Nucleus accumbens (tissue), 56 donors: ENCODE measurements at regions not wholly inside any gene's neighbourhood (a gene's known extent, or its start where the extent isn't known, plus 50 kb on each side); places are given as distances from the start of the nearest gene placed in this dataset.

Experiments
- DNase-seq, 56 donors: peaks; one replicate each; lab custom pipeline; 2025; lab: John Stamatoyannopoulos, UW

GRCh38 chr2:128867311-128867710 lies 548.6 kb upstream of the HS6ST1 start:
- no peak for DNase-seq

- DNase-seq, result peak in 19 of 56 donors; percentile 8 to 67 (median 23)
Measured at GRCh38 chr2:128867936-128868636, 549.4 kb upstream of the HS6ST1 start.

- DNase-seq, result no peak
Measured at GRCh38 chr2:128868686-128869551, 550.3 kb upstream of the HS6ST1 start.

GRCh38 chr2:128874608-128875007 lies 555.9 kb upstream of the HS6ST1 start:
- no peak for DNase-seq

- DNase-seq, result no peak
Measured at GRCh38 chr2:128876986-128877983, 558.6 kb upstream of the HS6ST1 start.

- no peak for DNase-seq
Measured at GRCh38 chr2:128879161-128879560, 560.5 kb upstream of the HS6ST1 start.

GRCh38 chr2:128894896-128895295 lies 576.2 kb upstream of the HS6ST1 start:
- no peak for DNase-seq

GRCh38 chr2:128901572-128902391 lies 583.1 kb upstream of the HS6ST1 start:
- no peak for DNase-seq

GRCh38 chr2:128903637-128904036 lies 585.0 kb upstream of the HS6ST1 start:
- DNase-seq, result no peak

- no peak for DNase-seq
Measured at GRCh38 chr2:128911276-128911675, 592.6 kb upstream of the HS6ST1 start.

- no peak for DNase-seq
Measured at GRCh38 chr2:128914320-128914719, 595.7 kb upstream of the HS6ST1 start.

GRCh38 chr2:128921751-128922150 lies 603.1 kb upstream of the HS6ST1 start:
- no peak for DNase-seq

- no peak for DNase-seq
Measured at GRCh38 chr2:128922154-128922553, 603.5 kb upstream of the HS6ST1 start.

- DNase-seq, result no peak
Measured at GRCh38 chr2:128925631-128926030, 607.0 kb upstream of the HS6ST1 start.

GRCh38 chr2:128930101-128930500 lies 611.4 kb upstream of the HS6ST1 start:
- DNase-seq, result no peak

- DNase-seq, result no peak
Measured at GRCh38 chr2:128940378-128940777, 621.7 kb upstream of the HS6ST1 start.

GRCh38 chr2:128941751-128942150 lies 623.1 kb upstream of the HS6ST1 start:
- DNase-seq, result no peak

GRCh38 chr2:128949360-128949759 lies 630.7 kb upstream of the HS6ST1 start:
- DNase-seq, result no peak

GRCh38 chr2:128950758-128951157 lies 632.1 kb upstream of the HS6ST1 start:
- no peak for DNase-seq

- no peak for DNase-seq
Measured at GRCh38 chr2:128958241-128958640, 639.6 kb upstream of the HS6ST1 start.
